DND-41 (cell line): ENCODE measurements at regions not wholly inside any gene's neighbourhood (a gene's known extent, or its start where the extent isn't known, plus 50 kb on each side); places are given as distances from the start of the nearest gene placed in this dataset.

ENCODE experiments used
- ATAC-seq: fragments of 200-7000 bp; cut with Tn5 transposase; 3 replicates; pipeline ENCODE4 v1.9.1; 2021; ENCODE audit warnings: low read depth; ENCODE audit not compliant: insufficient read depth
- DNase-seq: peaks from one replicate; pipeline ENCODE4 v3.0.0-alpha.2; 2020
- H2AFZ ChIP-seq: 2 replicates; pipeline ENCODE4 v1.6.0; 2012; ENCODE audit warnings: low read depth, low read length
- H3K27ac ChIP-seq: 2 replicates; pipeline ENCODE4 v1.5.1; 2012; ENCODE audit warnings: low read length, inconsistent platforms
- H3K27me3 ChIP-seq: fragments of 200-600 bp; sonication (generic); 2 replicates; pipeline ENCODE4 v1.6.0; 2012; ENCODE audit warnings: low read length, mild to moderate bottlenecking, inconsistent platforms; ENCODE audit not compliant: insufficient read depth, poor library complexity
- H3K36me3 ChIP-seq: 2 replicates; pipeline ENCODE4 v1.5.1; 2012; ENCODE audit warnings: low read length, inconsistent platforms; ENCODE audit not compliant: insufficient read depth
- H3K4me1 ChIP-seq: 2 replicates; pipeline ENCODE4 v1.5.1; 2012; ENCODE audit warnings: mild to moderate bottlenecking, low read length; ENCODE audit not compliant: insufficient read depth
- H3K4me2 ChIP-seq: 2 replicates; pipeline ENCODE4 v1.6.0; 2012; ENCODE audit warnings: mild to moderate bottlenecking, moderate library complexity, low read length, inconsistent platforms; ENCODE audit not compliant: insufficient read depth
- H3K4me3 ChIP-seq, 2 experiments: fragments of 200-600 bp in 1 of 2; shearing (Covaris generic) in 1 of 2; 2 replicates each; pipeline ENCODE4 v1.5.1; 2012 to 2016; ENCODE audit warnings: inconsistent platforms in 2 of 2, low read length in 2 of 2, mild to moderate bottlenecking in 2 of 2, low read depth in 1 of 2, moderate library complexity in 1 of 2
- H3K79me2 ChIP-seq: 2 replicates; pipeline ENCODE4 v1.6.0; 2012; ENCODE audit warnings: low read length, inconsistent platforms; ENCODE audit not compliant: insufficient read depth
- H3K9ac ChIP-seq: 2 replicates; pipeline ENCODE4 v1.6.0; 2012; ENCODE audit warnings: low read depth, mild to moderate bottlenecking, inconsistent platforms, low read length, moderate library complexity
- H3K9me3 ChIP-seq: 2 replicates; pipeline ENCODE4 v1.5.1; 2012; ENCODE audit warnings: low read length, moderate library complexity, mild to moderate bottlenecking, inconsistent platforms; ENCODE audit not compliant: insufficient read depth, severe bottlenecking
- H4K20me1 ChIP-seq: 2 replicates; pipeline ENCODE4 v1.6.0; 2012; ENCODE audit warnings: low read length; ENCODE audit not compliant: insufficient read depth
- EZH2 ChIP-seq: IDR thresholded peaks from 3 replicates; pipeline ENCODE4 v1.6.1; 2012; ENCODE audit warnings: borderline replicate concordance, low read depth, mild to moderate bottlenecking, moderate library complexity, low read length, inconsistent platforms; ENCODE audit not compliant: severe bottlenecking
- TF ChIP-seq, protein P1 (sequence below): IDR thresholded peaks from 2 replicates; pipeline ENCODE4 v1.5.1; 2012; ENCODE audit warnings: borderline replicate concordance, low read length, moderate library complexity, mild to moderate bottlenecking; ENCODE audit not compliant: poor library complexity, severe bottlenecking; ENCODE audit errors: extremely low read depth

GRCh38 chr1:95699149-95699953 lies 465.3 kb downstream of the RWDD3 start:
- Histone ChIP-seq H3K4me2 (no peak overlapping the region), H3K79me2 (no peaks in the 10 kb centered on the region), H3K36me3 (no peaks in the 10 kb centered on the region), H3K4me3 (no peak overlapping the region), H3K27me3 (no peaks in the 10 kb centered on the region), H3K9ac (no peak overlapping the region), H4K20me1 (no peaks in the 10 kb centered on the region), H3K4me1 (no peaks in the 10 kb centered on the region), H3K27ac (no peak overlapping the region), H2AFZ (no peak overlapping the region), H3K9me3 (peaks cover 22% of the 10 kb centered on the region)
- no peak for TF ChIP-seq EZH2
- TF ChIP-seq, protein P1, sequence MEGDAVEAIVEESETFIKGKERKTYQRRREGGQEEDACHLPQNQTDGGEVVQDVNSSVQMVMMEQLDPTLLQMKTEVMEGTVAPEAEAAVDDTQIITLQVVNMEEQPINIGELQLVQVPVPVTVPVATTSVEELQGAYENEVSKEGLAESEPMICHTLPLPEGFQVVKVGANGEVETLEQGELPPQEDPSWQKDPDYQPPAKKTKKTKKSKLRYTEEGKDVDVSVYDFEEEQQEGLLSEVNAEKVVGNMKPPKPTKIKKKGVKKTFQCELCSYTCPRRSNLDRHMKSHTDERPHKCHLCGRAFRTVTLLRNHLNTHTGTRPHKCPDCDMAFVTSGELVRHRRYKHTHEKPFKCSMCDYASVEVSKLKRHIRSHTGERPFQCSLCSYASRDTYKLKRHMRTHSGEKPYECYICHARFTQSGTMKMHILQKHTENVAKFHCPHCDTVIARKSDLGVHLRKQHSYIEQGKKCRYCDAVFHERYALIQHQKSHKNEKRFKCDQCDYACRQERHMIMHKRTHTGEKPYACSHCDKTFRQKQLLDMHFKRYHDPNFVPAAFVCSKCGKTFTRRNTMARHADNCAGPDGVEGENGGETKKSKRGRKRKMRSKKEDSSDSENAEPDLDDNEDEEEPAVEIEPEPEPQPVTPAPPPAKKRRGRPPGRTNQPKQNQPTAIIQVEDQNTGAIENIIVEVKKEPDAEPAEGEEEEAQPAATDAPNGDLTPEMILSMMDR, result no peak
- ATAC-seq (no peak), DNase-seq (no peak)

DNA sequence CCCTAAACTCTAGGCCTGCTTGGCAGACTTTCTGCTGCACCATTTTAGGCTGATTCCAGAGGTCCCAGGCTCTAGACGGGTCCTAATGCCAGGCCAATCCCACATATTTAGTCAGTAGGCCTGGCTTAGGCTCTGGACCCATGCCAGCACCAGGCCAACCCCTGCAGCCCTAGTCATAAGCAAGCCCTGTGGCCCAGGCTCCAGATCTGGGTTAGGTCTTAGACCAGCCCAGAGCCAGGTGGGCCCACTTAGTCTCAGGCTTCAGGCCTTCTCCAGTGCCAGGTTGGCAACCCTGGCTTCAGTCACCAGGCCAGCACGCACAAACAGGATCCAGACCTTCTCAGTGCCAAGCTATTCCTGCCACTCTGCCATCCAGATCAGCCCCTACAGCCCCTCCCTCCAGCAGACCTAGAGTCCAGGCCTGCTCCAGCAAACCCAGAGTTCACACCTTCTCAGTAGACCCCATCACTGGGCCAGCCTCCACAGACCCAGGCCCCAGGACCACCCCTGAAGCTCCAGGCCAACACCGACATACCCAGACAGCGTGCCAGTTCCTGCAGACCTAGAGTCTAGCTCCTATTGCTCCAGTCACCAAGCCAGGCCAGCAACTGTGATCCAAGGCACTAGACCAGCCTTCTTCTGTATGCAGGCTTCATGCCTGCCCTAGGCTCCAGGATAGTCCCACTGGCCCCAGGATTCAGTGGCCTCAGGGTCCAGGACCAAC lies 467.6 kb downstream of the RWDD3 start:
- TF ChIP-seq, protein P1, result no peak
- DNase-seq, result no peak
- H3K9ac ChIP-seq, result no peak overlapping the region
- H3K4me2 ChIP-seq, result no peak overlapping the region
- H2AFZ ChIP-seq, result no peak overlapping the region
- no peak overlapping the region for H3K27ac ChIP-seq
- no peaks in the 10 kb centered on the region for H3K36me3 ChIP-seq
- H3K9me3 ChIP-seq, result peaks cover 27% of the 10 kb centered on the region
- no peaks in the 10 kb centered on the region for H4K20me1 ChIP-seq
- no peaks in the 10 kb centered on the region for H3K79me2 ChIP-seq
- no peak overlapping the region for H3K4me3 ChIP-seq
- no peaks in the 10 kb centered on the region for H3K27me3 ChIP-seq
- H3K4me1 ChIP-seq, result no peaks in the 10 kb centered on the region
- ATAC-seq, result no peak

DNA sequence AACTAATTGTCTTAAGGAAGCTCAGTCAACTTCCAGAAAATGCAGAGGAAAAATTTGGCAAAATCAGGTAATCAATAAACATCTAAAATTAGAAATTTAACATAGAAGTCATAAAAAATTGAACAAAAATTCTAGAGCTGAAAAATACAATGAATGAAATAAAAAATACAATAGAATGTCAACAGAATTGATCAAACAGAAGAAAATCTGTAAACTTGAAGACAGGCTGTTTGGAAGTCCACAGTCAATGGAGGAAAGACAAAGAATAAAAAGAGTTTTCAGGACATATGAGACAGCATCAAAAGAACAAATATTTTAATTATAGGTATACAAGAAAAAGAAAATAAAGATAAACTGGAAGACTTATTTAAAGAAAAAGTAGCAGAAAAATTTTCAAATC lies 469.0 kb downstream of the RWDD3 start:
- no peaks in the 10 kb centered on the region for H3K36me3 ChIP-seq

More for the DNA sequence above, 469.0 kb downstream of the RWDD3 start:
- no peaks in the 10 kb centered on the region for H3K4me1 ChIP-seq
- H3K9me3 ChIP-seq, result peaks cover 27% of the 10 kb centered on the region
- H3K27ac ChIP-seq, result no peak overlapping the region
- H3K9ac ChIP-seq, result no peak overlapping the region
- TF ChIP-seq, protein P1, result no peak
- TF ChIP-seq EZH2, result no peak
- H2AFZ ChIP-seq, result no peak overlapping the region
- ATAC-seq (no peak), DNase-seq (no peak)
- no peak overlapping the region for H3K4me3 ChIP-seq
- H3K4me2 ChIP-seq, result no peak overlapping the region
- no peaks in the 10 kb centered on the region for H4K20me1 ChIP-seq
- H3K79me2 ChIP-seq, result no peaks in the 10 kb centered on the region
- no peaks in the 10 kb centered on the region for H3K27me3 ChIP-seq
